H9 (cell line): ENCODE measurements at regions not wholly inside any gene's neighbourhood (a gene's known extent, or its start where the extent isn't known, plus 50 kb on each side); places are given as distances from the start of the nearest gene placed in this dataset.

Experiments used
- DNase-seq: peaks from one replicate; pipeline ENCODE4 v3.0.0-alpha.2; 2017
- H2AFZ ChIP-seq: one replicate; pipeline ENCODE4 v1.6.1; 2013; ENCODE audit warnings: mild to moderate bottlenecking, low read length, control low read depth, moderate library complexity
- H2AK5ac ChIP-seq: 2 replicates; pipeline ENCODE4 v1.6.1; 2013; ENCODE audit warnings: low read length, control low read depth, mixed read lengths; ENCODE audit not compliant: insufficient read length
- H2BK120ac ChIP-seq: one replicate; pipeline ENCODE4 v1.6.1; 2013; ENCODE audit warnings: low read depth, mild to moderate bottlenecking, low read length, control low read depth, inconsistent platforms; ENCODE audit not compliant: poor library complexity, severe bottlenecking
- H2BK12ac ChIP-seq: 2 replicates; pipeline ENCODE4 v1.6.1; 2013; ENCODE audit warnings: low read length, control low read depth, mixed read lengths, low read depth; ENCODE audit not compliant: insufficient read length
- H2BK15ac ChIP-seq: 2 replicates; pipeline ENCODE4 v1.6.1; 2013; ENCODE audit warnings: low read depth, low read length, control low read depth
- H2BK20ac ChIP-seq: one replicate; pipeline ENCODE4 v1.6.1; 2013; ENCODE audit warnings: low read depth, mild to moderate bottlenecking, low read length, control low read depth, inconsistent platforms; ENCODE audit not compliant: poor library complexity, severe bottlenecking
- H2BK5ac ChIP-seq: 2 replicates; pipeline ENCODE4 v1.6.1; 2013; ENCODE audit warnings: low read length, control low read depth, mixed read lengths; ENCODE audit not compliant: insufficient read length
- H3K14ac ChIP-seq: 2 replicates; pipeline ENCODE4 v1.6.1; 2013; ENCODE audit warnings: low read length, control low read depth; ENCODE audit not compliant: insufficient read depth
- H3K18ac ChIP-seq: 2 replicates; pipeline ENCODE4 v1.6.1; 2013; ENCODE audit warnings: low read depth, mild to moderate bottlenecking, mixed read lengths, low read length, control low read depth; ENCODE audit not compliant: insufficient read length
- H3K23ac ChIP-seq: 2 replicates; pipeline ENCODE4 v1.6.1; 2013; ENCODE audit warnings: low read length, control low read depth, mixed read lengths, low read depth; ENCODE audit not compliant: insufficient read length
- H3K23me2 ChIP-seq: 2 replicates; pipeline ENCODE4 v1.6.1; 2013; ENCODE audit warnings: low read depth, mild to moderate bottlenecking, mixed read lengths, low read length, control low read depth; ENCODE audit not compliant: insufficient read length, poor library complexity, severe bottlenecking
- H3K27ac ChIP-seq: 2 replicates; pipeline ENCODE4 v1.5.1; 2013; ENCODE audit warnings: low read length, control low read depth, mixed read lengths, low read depth; ENCODE audit not compliant: insufficient read length
- H3K27me3 ChIP-seq: 2 replicates; pipeline ENCODE4 v1.6.1; 2013; ENCODE audit warnings: low read length, control low read depth, inconsistent platforms; ENCODE audit not compliant: insufficient read depth
- H3K4ac ChIP-seq: 2 replicates; pipeline ENCODE4 v1.6.1; 2013; ENCODE audit warnings: low read depth, mild to moderate bottlenecking, control low read depth, inconsistent platforms, low read length, moderate library complexity
- H3K4me1 ChIP-seq: 2 replicates; pipeline ENCODE4 v1.6.1; 2013; ENCODE audit warnings: low read length, control low read depth, inconsistent platforms; ENCODE audit not compliant: insufficient read depth
- H3K4me2 ChIP-seq: 2 replicates; pipeline ENCODE4 v1.6.1; 2013; ENCODE audit warnings: low read length, control low read depth, mixed read lengths; ENCODE audit not compliant: insufficient read length, insufficient read depth
- H3K56ac ChIP-seq: 2 replicates; pipeline ENCODE4 v1.6.1; 2013; ENCODE audit warnings: low read depth, mild to moderate bottlenecking, mixed read lengths, low read length, control low read depth; ENCODE audit not compliant: insufficient read length
- H3K79me1 ChIP-seq: 2 replicates; pipeline ENCODE4 v1.6.1; 2013; ENCODE audit warnings: low read depth, mild to moderate bottlenecking, moderate library complexity, low read length, control low read depth, inconsistent platforms; ENCODE audit not compliant: insufficient read depth, poor library complexity, severe bottlenecking
- H3K79me2 ChIP-seq: 2 replicates; pipeline ENCODE4 v1.6.1; 2013; ENCODE audit warnings: low read length, control low read depth, inconsistent platforms; ENCODE audit not compliant: insufficient read depth
- H3K9ac ChIP-seq: 2 replicates; pipeline ENCODE4 v1.6.1; 2013; ENCODE audit warnings: low read length, control low read depth, mixed read lengths; ENCODE audit not compliant: insufficient read length; ENCODE audit errors: extremely low read depth
- H3K9me3 ChIP-seq: one replicate; pipeline ENCODE4 v1.6.1; 2013; ENCODE audit warnings: low read depth, low read length, inconsistent platforms; ENCODE audit not compliant: control insufficient read depth
- H3T11ph ChIP-seq: one replicate; pipeline ENCODE4 v1.6.1; 2013; ENCODE audit warnings: mild to moderate bottlenecking, low read length, control low read depth, inconsistent platforms
- H4K20me1 ChIP-seq: one replicate; pipeline ENCODE4 v1.6.1; 2013; ENCODE audit not compliant: control insufficient read depth, insufficient read length, insufficient read depth
- H4K5ac ChIP-seq: 2 replicates; pipeline ENCODE4 v1.6.1; 2013; ENCODE audit warnings: low read depth, mild to moderate bottlenecking, mixed read lengths, low read length, control low read depth; ENCODE audit not compliant: insufficient read length
- H4K8ac ChIP-seq: replicated peaks from 2 replicates; pipeline ENCODE4 v1.6.1; 2013; ENCODE audit warnings: low read length, control low read depth, mixed read lengths, low read depth; ENCODE audit not compliant: insufficient read length
- H4K91ac ChIP-seq: 2 replicates; pipeline ENCODE4 v1.6.1; 2013; ENCODE audit warnings: low read depth, mild to moderate bottlenecking, moderate library complexity, mixed read lengths, low read length, control low read depth; ENCODE audit not compliant: insufficient read length
- H3K27ac Mint-ChIP-seq, 3 experiments: 2 replicates in 2 of 3; 3 replicates in 1 of 3; pipeline ENCODE4 v1.8.0; 2020 to 2021; ENCODE audit warnings: mixed read lengths in 3 of 3, mild to moderate bottlenecking in 1 of 3, moderate library complexity in 1 of 3
- H3K27me3 Mint-ChIP-seq: 2 replicates; pipeline ENCODE4 v1.8.0; 2021; ENCODE audit warnings: low read depth, mild to moderate bottlenecking, moderate library complexity, mixed read lengths
- H3K36me3 Mint-ChIP-seq, 3 experiments: 2 replicates in 2 of 3; 3 replicates in 1 of 3; pipeline ENCODE4 v1.8.0; 2020 to 2021; ENCODE audit warnings: low read depth in 3 of 3, mixed read lengths in 3 of 3; ENCODE audit not compliant: insufficient read depth in 1 of 3
- H3K4me1 Mint-ChIP-seq, 2 experiments: 2 replicates each; pipeline ENCODE4 v1.8.0; 2020; ENCODE audit warnings: mixed read lengths in 2 of 2
- H3K4me3 Mint-ChIP-seq, 2 experiments: 2 replicates in 1 of 2; 3 replicates in 1 of 2; pipeline ENCODE4 v1.8.0; 2020 to 2021; ENCODE audit warnings: mild to moderate bottlenecking in 2 of 2, mixed read lengths in 2 of 2, moderate library complexity in 1 of 2
- H3K9me3 Mint-ChIP-seq, 2 experiments: 2 replicates in 1 of 2; 3 replicates in 1 of 2; pipeline ENCODE4 v1.8.0; 2020; ENCODE audit warnings: mild to moderate bottlenecking in 2 of 2, mixed read lengths in 2 of 2, moderate library complexity in 1 of 2
- WGBS: extraction: QIAGEN DNeasy Blood & Tissue Kit; methylation state at CpG from one replicate; pipeline ENCODE4 v1.1.7; 2013; ENCODE audit warnings: missing lambda C conversion rate, low lambda C conversion rate, mixed read lengths; ENCODE audit not compliant: insufficient read length; ENCODE audit errors: extremely low coverage; 5-methylcytosine and 5-hydroxymethylcytosine counted together
- TF ChIP-seq, protein P1 (sequence below): fragments of 200-600 bp; sonication (generic); conservative IDR thresholded peaks from 3 replicates; pipeline ENCODE4 v1.8.0; 2021; ENCODE audit warnings: antibody characterized with exemption, mild to moderate bottlenecking

DNA sequence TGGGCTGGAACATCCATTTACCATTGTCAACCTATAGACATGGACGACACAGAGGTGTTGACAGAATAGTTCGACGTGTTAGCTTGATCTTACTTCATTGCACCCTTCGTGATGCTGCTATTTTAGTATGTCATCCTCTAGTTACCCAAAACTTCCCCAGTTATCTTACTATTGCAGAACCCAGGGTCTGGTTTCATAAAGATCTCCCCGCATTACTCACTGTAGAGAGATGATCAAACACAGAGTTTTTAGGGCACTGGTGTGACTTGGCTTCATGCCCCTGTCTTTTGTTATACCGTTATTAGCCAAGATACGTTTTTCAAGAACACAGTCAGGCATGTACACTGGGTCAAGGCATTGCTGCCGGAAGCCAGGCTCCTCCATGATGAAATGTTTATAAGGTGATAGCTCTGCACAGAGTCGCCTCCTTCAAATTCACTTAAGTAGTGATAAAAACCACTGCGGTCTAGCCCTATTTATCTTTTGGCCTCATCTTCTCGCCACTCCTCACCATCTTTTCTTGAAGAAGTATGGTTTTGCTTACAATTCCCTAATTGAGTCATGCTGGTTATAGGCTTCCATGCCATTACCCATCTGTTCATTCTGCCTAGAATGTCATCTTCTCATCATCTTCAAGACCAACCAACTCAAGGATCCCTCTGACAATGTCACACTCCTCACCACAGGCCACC is 1127.9 kb downstream of the VRK1 start:
- Histone ChIP-seq H2BK12ac (no peak overlapping the region), H3K4me2 (no peak overlapping the region), H3K14ac (no peak overlapping the region), H2BK120ac (no peak overlapping the region), H3K23ac (no peak overlapping the region), H3K27me3 (no peaks in the 10 kb centered on the region), H3K9ac (no peak overlapping the region), H4K8ac (no peak overlapping the region), H3T11ph (no peak overlapping the region), H3K23me2 (no peaks in the 10 kb centered on the region), H2BK20ac (no peak overlapping the region), H3K18ac (no peak overlapping the region), H3K56ac (no peak overlapping the region), H4K5ac (no peak overlapping the region), H3K27ac (no peak overlapping the region), H3K4me1 (no peaks in the 10 kb centered on the region), H3K9me3 (no peaks in the 10 kb centered on the region), H3K79me2 (no peaks in the 10 kb centered on the region), H2AK5ac (no peak overlapping the region), H3K79me1 (no peaks in the 10 kb centered on the region), H4K91ac (no peak overlapping the region), H2AFZ (no peak overlapping the region), H4K20me1 (no peaks in the 10 kb centered on the region), H2BK15ac (no peak overlapping the region), H2BK5ac (no peak overlapping the region), H3K4ac (no peak overlapping the region)
- no peaks in the 10 kb centered on the region for H3K36me3 Mint-ChIP-seq
- H3K4me3 Mint-ChIP-seq: no peak overlapping the region
- H3K27ac Mint-ChIP-seq: no peak overlapping the region
- no peaks in the 10 kb centered on the region; the same call in 1 of the 2 replicates for H3K27me3 Mint-ChIP-seq
- WGBS: no CpG with 5 or more reads among the region's 11 CpGs
- TF ChIP-seq, protein P1, sequence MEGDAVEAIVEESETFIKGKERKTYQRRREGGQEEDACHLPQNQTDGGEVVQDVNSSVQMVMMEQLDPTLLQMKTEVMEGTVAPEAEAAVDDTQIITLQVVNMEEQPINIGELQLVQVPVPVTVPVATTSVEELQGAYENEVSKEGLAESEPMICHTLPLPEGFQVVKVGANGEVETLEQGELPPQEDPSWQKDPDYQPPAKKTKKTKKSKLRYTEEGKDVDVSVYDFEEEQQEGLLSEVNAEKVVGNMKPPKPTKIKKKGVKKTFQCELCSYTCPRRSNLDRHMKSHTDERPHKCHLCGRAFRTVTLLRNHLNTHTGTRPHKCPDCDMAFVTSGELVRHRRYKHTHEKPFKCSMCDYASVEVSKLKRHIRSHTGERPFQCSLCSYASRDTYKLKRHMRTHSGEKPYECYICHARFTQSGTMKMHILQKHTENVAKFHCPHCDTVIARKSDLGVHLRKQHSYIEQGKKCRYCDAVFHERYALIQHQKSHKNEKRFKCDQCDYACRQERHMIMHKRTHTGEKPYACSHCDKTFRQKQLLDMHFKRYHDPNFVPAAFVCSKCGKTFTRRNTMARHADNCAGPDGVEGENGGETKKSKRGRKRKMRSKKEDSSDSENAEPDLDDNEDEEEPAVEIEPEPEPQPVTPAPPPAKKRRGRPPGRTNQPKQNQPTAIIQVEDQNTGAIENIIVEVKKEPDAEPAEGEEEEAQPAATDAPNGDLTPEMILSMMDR: no peak
- DNase-seq: no peak
- H3K9me3 Mint-ChIP-seq: no peaks in the 10 kb centered on the region
- no peaks in the 10 kb centered on the region for H3K4me1 Mint-ChIP-seq
